IPS DF 6.9 (cell line): ENCODE measurements at regions not wholly inside any gene's neighbourhood (a gene's known extent, or its start where the extent isn't known, plus 50 kb on each side); places are given as distances from the start of the nearest gene placed in this dataset.
"Not testable (repeated sequence)": the region's sequence is repeated elsewhere in the genome, so short reads cannot be mapped to it uniquely, and the experiment has no call there.

Experiments
- DNase-seq: peaks from one replicate; pipeline ENCODE4 v3.0.0-alpha.2; 2013; ENCODE audit warnings: low read depth, low spot score
- H3K27ac ChIP-seq: one replicate; pipeline ENCODE4 v1.5.1; 2013; ENCODE audit warnings: low read length, control low read depth
- H3K27me3 ChIP-seq: 2 replicates; pipeline ENCODE4 v1.6.1; 2013; ENCODE audit warnings: mild to moderate bottlenecking, low read length; ENCODE audit not compliant: control insufficient read depth, insufficient read depth
- H3K36me3 ChIP-seq: 2 replicates; pipeline ENCODE4 v1.6.1; 2013; ENCODE audit warnings: low read length; ENCODE audit not compliant: control insufficient read depth, insufficient read depth
- H3K4me1 ChIP-seq: 2 replicates; pipeline ENCODE4 v1.6.1; 2013; ENCODE audit warnings: low read length; ENCODE audit not compliant: control insufficient read depth, insufficient read depth
- H3K4me3 ChIP-seq: 2 replicates; pipeline ENCODE4 v1.5.1; 2013; ENCODE audit warnings: mild to moderate bottlenecking, low read length
- H3K9me3 ChIP-seq: 2 replicates; pipeline ENCODE4 v1.6.1; 2013; ENCODE audit warnings: low read length, inconsistent platforms; ENCODE audit not compliant: control insufficient read depth, insufficient read depth
- WGBS: extraction: QIAGEN DNeasy Blood & Tissue Kit; methylation state at CpG from one replicate; pipeline ENCODE4 v1.1.7; 2013; ENCODE audit warnings: mixed read lengths, missing lambda C conversion rate; ENCODE audit not compliant: insufficient read length, insufficient coverage; 5-methylcytosine and 5-hydroxymethylcytosine counted together

- Histone ChIP-seq H3K4me3 (no peak overlapping the region), H3K36me3 (no peaks in the 10 kb centered on the region), H3K9me3 (no peaks in the 10 kb centered on the region), H3K4me1 (no peaks in the 10 kb centered on the region), H3K27me3 (no peaks in the 10 kb centered on the region), H3K27ac (no peak overlapping the region)
- no peak for DNase-seq
These were observed 1356.2 kb upstream of the NXPH2 start for GRCh38 chr2:140136366-140136765.

GRCh38 chr2:140128909-140129308, 1348.7 kb upstream of the NXPH2 start:
- DNase-seq, result no peak
- no peak overlapping the region for H3K4me3 ChIP-seq
- no peaks in the 10 kb centered on the region for H3K27me3 ChIP-seq
- no peaks in the 10 kb centered on the region for H3K9me3 ChIP-seq
- H3K36me3 ChIP-seq, result no peaks in the 10 kb centered on the region
- H3K27ac ChIP-seq, result no peak overlapping the region
- H3K4me1 ChIP-seq, result no peaks in the 10 kb centered on the region
- no CpG with 5 or more reads among the region's 2 CpGs for WGBS

- Histone ChIP-seq H3K27me3 (no peaks in the 10 kb centered on the region), H3K4me1 (no peaks in the 10 kb centered on the region), H3K4me3 (no peak overlapping the region), H3K36me3 (no peaks in the 10 kb centered on the region), H3K9me3 (no peaks in the 10 kb centered on the region), H3K27ac (no peak overlapping the region)
- no CpG with 5 or more reads among the region's 5 CpGs for WGBS
- DNase-seq, result no peak
These were observed 1341.8 kb upstream of the NXPH2 start for GRCh38 chr2:140122001-140122400.

GRCh38 chr2:140117386-140117785, 1337.2 kb upstream of the NXPH2 start:
- Histone ChIP-seq H3K27me3 (no peaks in the 10 kb centered on the region), H3K27ac (no peak overlapping the region), H3K4me3 (no peak overlapping the region), H3K9me3 (no peaks in the 10 kb centered on the region), H3K36me3 (no peaks in the 10 kb centered on the region), H3K4me1 (no peaks in the 10 kb centered on the region)
- DNase-seq, result no peak
- WGBS, result no CpG with 5 or more reads among the region's 1 CpG

GRCh38 chr2:140108706-140109475, 1328.7 kb upstream of the NXPH2 start:
- WGBS, result no CpG with 5 or more reads among the region's 5 CpGs
- Histone ChIP-seq H3K9me3 (no peaks in the 10 kb centered on the region), H3K4me3 (no peak overlapping the region), H3K27ac (no peak overlapping the region), H3K27me3 (no peaks in the 10 kb centered on the region), H3K4me1 (no peaks in the 10 kb centered on the region), H3K36me3 (no peaks in the 10 kb centered on the region)
- DNase-seq, result no peak

- DNase-seq, result no peak
- H3K36me3 ChIP-seq, result no peaks in the 10 kb centered on the region
- H3K9me3 ChIP-seq, result no peaks in the 10 kb centered on the region
- WGBS, result no CpG with 5 or more reads among the region's 1 CpG
- H3K4me1 ChIP-seq, result no peaks in the 10 kb centered on the region
- no peak overlapping the region for H3K4me3 ChIP-seq
- no peak overlapping the region for H3K27ac ChIP-seq
- no peaks in the 10 kb centered on the region for H3K27me3 ChIP-seq
These were observed 1311.7 kb upstream of the NXPH2 start for GRCh38 chr2:140091926-140092325.

GRCh38 chr2:140086964-140087363, 1306.8 kb upstream of the NXPH2 start:
- H3K36me3 ChIP-seq, result no peaks in the 10 kb centered on the region
- no peak for DNase-seq
- H3K27ac ChIP-seq, result no peak overlapping the region
- WGBS, result no CpG with 5 or more reads among the region's 1 CpG
- no peaks in the 10 kb centered on the region for H3K27me3 ChIP-seq
- no peaks in the 10 kb centered on the region for H3K9me3 ChIP-seq
- H3K4me1 ChIP-seq, result no peaks in the 10 kb centered on the region
- H3K4me3 ChIP-seq, result no peak overlapping the region

- DNase-seq, result no peak
- Histone ChIP-seq H3K27ac (no peak overlapping the region), H3K27me3 (no peaks in the 10 kb centered on the region), H3K4me1 (no peaks in the 10 kb centered on the region), H3K4me3 (no peak overlapping the region), H3K9me3 (no peaks in the 10 kb centered on the region), H3K36me3 (no peaks in the 10 kb centered on the region)
These were observed 1305.5 kb upstream of the NXPH2 start for GRCh38 chr2:140085674-140086073.

GRCh38 chr2:140079038-140079437, 1298.8 kb upstream of the NXPH2 start:
- Histone ChIP-seq H3K4me3 (no peak overlapping the region), H3K27ac (no peak overlapping the region), H3K4me1 (no peaks in the 10 kb centered on the region), H3K27me3 (no peaks in the 10 kb centered on the region), H3K36me3 (no peaks in the 10 kb centered on the region), H3K9me3 (no peaks in the 10 kb centered on the region)
- DNase-seq, result no peak

- Histone ChIP-seq H3K36me3 (no peaks in the 10 kb centered on the region), H3K27ac (no peak overlapping the region), H3K4me1 (no peaks in the 10 kb centered on the region), H3K4me3 (no peak overlapping the region), H3K27me3 (no peaks in the 10 kb centered on the region), H3K9me3 (no peaks in the 10 kb centered on the region)
- no CpG with 5 or more reads among the region's 2 CpGs for WGBS
- DNase-seq, result no peak
These were observed 1296.0 kb upstream of the NXPH2 start for GRCh38 chr2:140076164-140076563.

GRCh38 chr2:140073763-140074162, 1293.6 kb upstream of the NXPH2 start:
- not testable (repeated sequence) for H3K27ac ChIP-seq, H3K4me3 ChIP-seq, DNase-seq, H3K27me3 ChIP-seq, H3K4me1 ChIP-seq, H3K36me3 ChIP-seq, H3K9me3 ChIP-seq
- no CpG with 5 or more reads among the region's 30 CpGs for WGBS
